Keratinocyte (primary cell): ENCODE measurements at regions not wholly inside any gene's neighbourhood (a gene's known extent, or its start where the extent isn't known, plus 50 kb on each side); places are given as distances from the start of the nearest gene placed in this dataset.

Source experiments
- DNase-seq: peaks from one replicate; pipeline ENCODE4 v3.0.0-alpha.2; 2011; ENCODE audit warnings: low read depth, missing footprints, low spot score
- FAIRE-seq: peaks from 2 replicates; lab custom pipeline; 2011; peaks lifted over from hg19 to GRCh38; lab: Jason Lieb, UNC
- H2AFZ ChIP-seq: 2 replicates; pipeline ENCODE4 v1.6.0; 2012; ENCODE audit warnings: low read length, control low read depth, inconsistent platforms; ENCODE audit not compliant: control insufficient read depth
- H3K27ac ChIP-seq: 2 replicates; pipeline ENCODE4 v1.5.1; 2011; ENCODE audit warnings: low read length; ENCODE audit not compliant: control insufficient read depth, insufficient read depth
- H3K27me3 ChIP-seq: 3 replicates; pipeline ENCODE4 v1.6.0; 2011; ENCODE audit warnings: low read length; ENCODE audit not compliant: control insufficient read depth, insufficient read depth; ENCODE audit errors: extremely low read depth
- H3K36me3 ChIP-seq, 2 experiments: 2 replicates in 1 of 2; 3 replicates in 1 of 2; pipeline ENCODE4 v1.5.1; 2011; ENCODE audit warnings: low read length in 2 of 2, mild to moderate bottlenecking in 1 of 2; ENCODE audit not compliant: control insufficient read depth in 2 of 2, insufficient read depth in 2 of 2; ENCODE audit errors: extremely low read depth in 1 of 2
- H3K4me1 ChIP-seq: 3 replicates; pipeline ENCODE4 v1.5.1; 2011; ENCODE audit warnings: low read length; ENCODE audit not compliant: control insufficient read depth, insufficient read depth; ENCODE audit errors: extremely low read depth
- H3K4me2 ChIP-seq: 3 replicates; pipeline ENCODE4 v1.6.0; 2011; ENCODE audit warnings: low read depth, low read length; ENCODE audit not compliant: control insufficient read depth, insufficient read depth; ENCODE audit errors: extremely low read depth
- H3K4me3 ChIP-seq, 3 experiments: fragments of 200-600 bp in 1 of 3; sonication (generic) in 1 of 3; 2 replicates in 2 of 3; 3 replicates in 1 of 3; pipeline ENCODE4 v1.5.1; 2011 to 2016; ENCODE audit warnings: low read length in 3 of 3, mild to moderate bottlenecking in 3 of 3, control low read depth in 2 of 3, inconsistent platforms in 1 of 3, low read depth in 1 of 3, mixed read lengths in 1 of 3, mixed run types in 1 of 3, moderate library complexity in 1 of 3; ENCODE audit not compliant: control insufficient read depth in 2 of 3, insufficient read depth in 2 of 3; ENCODE audit errors: extremely low read depth in 1 of 3
- H3K79me2 ChIP-seq: 2 replicates; pipeline ENCODE4 v1.6.0; 2012; ENCODE audit warnings: low read length; ENCODE audit not compliant: control insufficient read depth, insufficient read depth
- H3K9ac ChIP-seq: 3 replicates; pipeline ENCODE4 v1.6.0; 2011; ENCODE audit warnings: low read length; ENCODE audit not compliant: control insufficient read depth, insufficient read depth; ENCODE audit errors: extremely low read depth
- H3K9me1 ChIP-seq: 3 replicates; pipeline ENCODE4 v1.6.0; 2011; ENCODE audit warnings: low read length; ENCODE audit not compliant: control insufficient read depth, insufficient read depth; ENCODE audit errors: extremely low read depth
- H3K9me3 ChIP-seq: 2 replicates; pipeline ENCODE4 v1.5.1; 2012; ENCODE audit warnings: low read depth, low read length; ENCODE audit not compliant: control insufficient read depth
- H4K20me1 ChIP-seq: 3 replicates; pipeline ENCODE4 v1.6.0; 2011; ENCODE audit warnings: low read length; ENCODE audit not compliant: control insufficient read depth, insufficient read depth; ENCODE audit errors: extremely low read depth
- EZH2 ChIP-seq: IDR thresholded peaks from one replicate; pipeline ENCODE4 v1.6.1; 2012; ENCODE audit warnings: inconsistent platforms, mild to moderate bottlenecking, low read length, moderate library complexity
- dilution Hi-C: fragments of 300-500 bp; cut with MboI; formaldehyde crosslinking; loops from one replicate; pipeline ENCODE4 v1.7.0; 2020; ENCODE audit warnings: low sequenced_read_pairs; ENCODE audit not compliant: extremely low pct_ligation_motif_present
- TF ChIP-seq, protein P1 (sequence below), 3 experiments: IDR thresholded peaks in 1 of 3; conservative IDR thresholded peaks in 1 of 3; optimal IDR thresholded peaks in 1 of 3; 2 replicates in 2 of 3; 3 replicates in 1 of 3; pipeline versions ENCODE3 to v1.5.1; 2011; ENCODE audit warnings: low read length in 3 of 3, mild to moderate bottlenecking in 3 of 3, moderate library complexity in 2 of 3, control low read depth in 1 of 3, inconsistent platforms in 1 of 3; ENCODE audit not compliant: insufficient read depth in 2 of 3; ENCODE audit errors: extremely low read depth in 1 of 3

DNA sequence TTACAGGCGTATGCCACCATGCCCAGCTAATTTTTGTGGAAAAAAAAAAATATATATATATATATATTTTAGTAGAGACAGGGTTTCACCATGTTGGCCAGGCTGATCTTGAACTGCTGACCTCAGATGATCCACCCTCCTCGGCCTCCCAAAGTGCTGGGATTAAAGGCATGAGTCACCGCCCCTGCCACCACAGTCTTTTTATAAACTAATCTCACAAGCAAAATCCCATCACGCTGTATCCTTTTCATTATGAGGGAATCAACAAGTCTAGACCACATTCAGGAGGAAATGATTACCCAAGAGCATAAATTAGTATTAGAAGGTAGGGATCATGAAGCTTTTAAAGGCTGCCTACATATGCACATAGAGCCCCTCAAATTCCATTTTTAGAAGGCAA is 210.6 kb upstream of the NBEA start:
- Histone ChIP-seq H4K20me1 (no peaks in the 10 kb centered on the region), H2AFZ (no peak overlapping the region), H3K4me3 (no peak overlapping the region), H3K27me3 (no peaks in the 10 kb centered on the region), H3K36me3 (no peaks in the 10 kb centered on the region), H3K79me2 (no peaks in the 10 kb centered on the region), H3K9ac (no peak overlapping the region), H3K4me2 (no peak overlapping the region), H3K9me3 (no peaks in the 10 kb centered on the region), H3K4me1 (no peaks in the 10 kb centered on the region), H3K27ac (no peak overlapping the region), H3K9me1 (no peaks in the 10 kb centered on the region)
- dilution Hi-C loops, result no loop called here
- FAIRE-seq (no peak), DNase-seq (no peak)
- TF ChIP-seq, protein P1, sequence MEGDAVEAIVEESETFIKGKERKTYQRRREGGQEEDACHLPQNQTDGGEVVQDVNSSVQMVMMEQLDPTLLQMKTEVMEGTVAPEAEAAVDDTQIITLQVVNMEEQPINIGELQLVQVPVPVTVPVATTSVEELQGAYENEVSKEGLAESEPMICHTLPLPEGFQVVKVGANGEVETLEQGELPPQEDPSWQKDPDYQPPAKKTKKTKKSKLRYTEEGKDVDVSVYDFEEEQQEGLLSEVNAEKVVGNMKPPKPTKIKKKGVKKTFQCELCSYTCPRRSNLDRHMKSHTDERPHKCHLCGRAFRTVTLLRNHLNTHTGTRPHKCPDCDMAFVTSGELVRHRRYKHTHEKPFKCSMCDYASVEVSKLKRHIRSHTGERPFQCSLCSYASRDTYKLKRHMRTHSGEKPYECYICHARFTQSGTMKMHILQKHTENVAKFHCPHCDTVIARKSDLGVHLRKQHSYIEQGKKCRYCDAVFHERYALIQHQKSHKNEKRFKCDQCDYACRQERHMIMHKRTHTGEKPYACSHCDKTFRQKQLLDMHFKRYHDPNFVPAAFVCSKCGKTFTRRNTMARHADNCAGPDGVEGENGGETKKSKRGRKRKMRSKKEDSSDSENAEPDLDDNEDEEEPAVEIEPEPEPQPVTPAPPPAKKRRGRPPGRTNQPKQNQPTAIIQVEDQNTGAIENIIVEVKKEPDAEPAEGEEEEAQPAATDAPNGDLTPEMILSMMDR (optimal IDR thresholded peaks at IDR 0.05 in 1 of 3, IDR thresholded peaks at IDR 0.05 in 1 of 3, conservative IDR thresholded peaks at IDR 0.05 in 1 of 3; ENCODE audit: extremely low read depth in 1 of 3, insufficient read depth in 2 of 3, low read length in 3 of 3), result no peak
- no peak for TF ChIP-seq EZH2

DNA sequence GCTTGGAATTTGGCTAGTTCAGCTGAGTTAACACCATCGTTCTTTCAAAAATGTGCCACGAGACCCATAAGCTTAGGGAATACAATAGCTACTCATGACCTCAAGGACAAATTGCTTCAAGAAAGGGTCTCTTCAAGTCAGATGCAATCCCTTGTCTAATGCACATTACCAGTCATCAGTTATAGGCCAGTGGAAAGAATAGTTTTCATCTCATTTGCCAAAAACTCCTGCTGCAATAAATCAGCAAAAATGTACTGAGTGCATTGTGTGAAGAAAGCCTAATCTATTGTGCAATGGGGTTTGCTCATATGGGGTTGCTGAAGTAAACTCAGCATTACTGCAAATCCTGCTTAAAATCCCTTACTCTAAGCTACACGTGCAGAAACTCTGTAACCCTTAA is 208.3 kb upstream of the NBEA start:
- no peaks in the 10 kb centered on the region for H3K9me3 ChIP-seq
- no peak for FAIRE-seq
- no peaks in the 10 kb centered on the region for H3K27me3 ChIP-seq
- no peak overlapping the region for H3K4me2 ChIP-seq
- H3K79me2 ChIP-seq, result no peaks in the 10 kb centered on the region
- no peaks in the 10 kb centered on the region for H3K4me1 ChIP-seq
- no peak overlapping the region for H2AFZ ChIP-seq
- TF ChIP-seq, protein P1 (optimal IDR thresholded peaks at IDR 0.05 in 1 of 3, IDR thresholded peaks at IDR 0.05 in 1 of 3, conservative IDR thresholded peaks at IDR 0.05 in 1 of 3; ENCODE audit: extremely low read depth in 1 of 3, insufficient read depth in 2 of 3, low read length in 3 of 3), result no peak
- no peak for TF ChIP-seq EZH2
- H3K9me1 ChIP-seq, result no peaks in the 10 kb centered on the region
- H3K36me3 ChIP-seq, result no peaks in the 10 kb centered on the region
- no peaks in the 10 kb centered on the region for H4K20me1 ChIP-seq
- H3K9ac ChIP-seq, result no peak overlapping the region
- dilution Hi-C loops, result no loop called here
- H3K27ac ChIP-seq, result no peak overlapping the region
- DNase-seq, result no peak
- H3K4me3 ChIP-seq, result no peak overlapping the region
